HCT116 (cell line): ENCODE measurements at regions not wholly inside any gene's neighbourhood (a gene's known extent, or its start where the extent isn't known, plus 50 kb on each side); places are given as distances from the start of the nearest gene placed in this dataset.

Source experiments
- ATAC-seq: fragments of 200-7000 bp; cut with Tn5 transposase; 2 replicates; pipeline ENCODE4 v1.9.1; 2020; ENCODE audit warnings: mild to moderate bottlenecking, moderate library complexity
- BruUV-seq: library from RNA; stranded (reverse); fragments of 400-500 nt; replicated peaks from 2 replicates; lab custom pipeline; 2021; lab: Mats Ljungman, UMichigan
- CTCF ChIA-PET: fragments of 300-600 bp; sonication (Branson Sonifier 250); formaldehyde crosslinking; loops from one replicate; lab custom pipeline; 2021; ENCODE audit warnings: antibody characterized with exemption; lab: Charles Lee
- POLR2A ChIA-PET: fragments of 300-600, 350-600 bp; sonication (Branson Sonifier 250); formaldehyde crosslinking; loops from one replicate; lab custom pipeline; 2021; ENCODE audit warnings: antibody characterized with exemption; lab: Charles Lee
- RAD21 ChIA-PET, 2 experiments: fragments of 300-600 bp; sonication (Branson Sonifier 250); formaldehyde crosslinking; loops; one replicate each; lab custom pipeline; 2023; ENCODE audit warnings: low total read pairs in 2 of 2; ENCODE audit not compliant: uncharacterized antibody in 2 of 2, unreplicated experiment in 2 of 2, low non-redundant PET in 1 of 2; lab: Charles Lee
- DNase-seq: peaks from one replicate; pipeline ENCODE4 v3.0.0-alpha.2; 2010; ENCODE audit warnings: low read depth, low spot score
- H2AFZ ChIP-seq: fragments of 200-600 bp; shearing (Covaris generic), sonication (generic); 2 replicates; pipeline ENCODE4 v1.6.1; 2017; ENCODE audit warnings: low read depth, mixed run types, mixed read lengths, antibody characterized with exemption, low read length; ENCODE audit not compliant: poor library complexity, severe bottlenecking
- H3K27ac ChIP-seq: 2 replicates; pipeline ENCODE4 v1.5.1; 2012; ENCODE audit warnings: low read depth, low read length
- H3K27me3 ChIP-seq: fragments of 200-600 bp; sonication (generic); 2 replicates; pipeline ENCODE4 v1.6.1; 2016; ENCODE audit warnings: mixed run types, low read length, mixed read lengths; ENCODE audit not compliant: insufficient read depth
- H3K36me3 ChIP-seq, 2 experiments: fragments of 200-500 bp in 1 of 2; fragments of 200-600 bp in 1 of 2; sonication (Bioruptor generic) in 1 of 2; sonication (generic) in 1 of 2; 2 replicates each; pipeline versions ENCODE4 v1.5.1 to v1.6.1; 2014 to 2016; ENCODE audit warnings: low read length in 2 of 2, inconsistent platforms in 1 of 2, mixed read lengths in 1 of 2, mixed run types in 1 of 2; ENCODE audit not compliant: insufficient read depth in 2 of 2, control insufficient read depth in 1 of 2
- H3K4me1 ChIP-seq, 2 experiments: fragments of 200-600 bp in 1 of 2; sonication (generic) in 1 of 2; 2 replicates each; pipeline versions ENCODE4 v1.5.1 to v1.6.1; 2012 to 2017; ENCODE audit warnings: low read length in 2 of 2, inconsistent platforms in 1 of 2, mild to moderate bottlenecking in 1 of 2, mixed read lengths in 1 of 2, mixed run types in 1 of 2, moderate library complexity in 1 of 2; ENCODE audit not compliant: insufficient read depth in 2 of 2, control insufficient read depth in 1 of 2
- H3K4me2 ChIP-seq: fragments of 200-600 bp; sonication (generic); 2 replicates; pipeline ENCODE4 v1.6.1; 2017; ENCODE audit warnings: mixed run types, low read length, mixed read lengths
- H3K4me3 ChIP-seq, 2 experiments: fragments of 200-600 bp in 1 of 2; sonication (generic) in 1 of 2; replicated peaks in 1 of 2; 2 replicates each; pipeline ENCODE4 v1.5.1; 2011 to 2016; ENCODE audit warnings: low read length in 2 of 2, control low read depth in 1 of 2, low read depth in 1 of 2, mild to moderate bottlenecking in 1 of 2, mixed read lengths in 1 of 2, mixed run types in 1 of 2
- H3K79me2 ChIP-seq: fragments of 200-600 bp; sonication (generic); 2 replicates; pipeline ENCODE4 v1.6.1; 2017; ENCODE audit warnings: mild to moderate bottlenecking, mixed run types, low read length, moderate library complexity, mixed read lengths; ENCODE audit not compliant: insufficient read depth
- H3K9ac ChIP-seq: fragments of 200-600 bp; sonication (generic); 2 replicates; pipeline ENCODE4 v1.6.1; 2016; ENCODE audit warnings: low read length, mixed read lengths
- H3K9me2 ChIP-seq: fragments of 200-600 bp; sonication (generic), shearing (Covaris generic); 2 replicates; pipeline ENCODE4 v1.6.1; 2017; ENCODE audit warnings: mixed run types, mild to moderate bottlenecking, moderate library complexity; ENCODE audit not compliant: insufficient read depth
- H3K9me3 ChIP-seq, 2 experiments: fragments of 200-500 bp in 1 of 2; fragments of 200-600 bp in 1 of 2; sonication (Bioruptor generic) in 1 of 2; sonication (generic) in 1 of 2; 2 replicates each; pipeline ENCODE4 v1.6.1; 2014 to 2017; ENCODE audit warnings: low read length in 2 of 2, mixed read lengths in 2 of 2, inconsistent platforms in 1 of 2, low read depth in 1 of 2, mild to moderate bottlenecking in 1 of 2, mixed run types in 1 of 2, moderate library complexity in 1 of 2; ENCODE audit not compliant: control insufficient read depth in 1 of 2, insufficient read depth in 1 of 2
- H4K20me1 ChIP-seq: fragments of 200-600 bp; sonication (generic), shearing (Covaris generic); 2 replicates; pipeline ENCODE4 v1.6.1; 2017; ENCODE audit warnings: mixed run types, mild to moderate bottlenecking, moderate library complexity; ENCODE audit not compliant: insufficient read depth
- EGR1 ChIP-seq: IDR thresholded peaks from 2 replicates; pipeline ENCODE4 v1.6.1; 2012; ENCODE audit warnings: low read depth
- ELF1 ChIP-seq: IDR thresholded peaks from 2 replicates; pipeline ENCODE4 v1.6.1; 2012; ENCODE audit warnings: low read depth, borderline replicate concordance
- EZH2 ChIP-seq: fragments of 200-600 bp; sonication (generic); IDR thresholded peaks from 2 replicates; pipeline ENCODE4 v1.6.1; 2017; ENCODE audit warnings: antibody characterized with exemption, mixed run types
- EZH2phosphoT487 ChIP-seq: fragments of 200-600 bp; IDR thresholded peaks from 2 replicates; pipeline ENCODE4 v1.6.1; 2018; ENCODE audit warnings: antibody characterized with exemption, borderline replicate concordance
- FOSL1 ChIP-seq: IDR thresholded peaks from 2 replicates; pipeline ENCODE4 v1.6.1; 2012; ENCODE audit warnings: low read depth
- JUND ChIP-seq: IDR thresholded peaks from 2 replicates; pipeline ENCODE4 v1.6.1; 2012
- POLR2A ChIP-seq: IDR thresholded peaks from 2 replicates; pipeline ENCODE4 v1.7.0; 2011; ENCODE audit warnings: borderline replicate concordance; ENCODE audit not compliant: insufficient read depth, insufficient read length; ENCODE audit errors: extremely low read depth
- RAD21 ChIP-seq: IDR thresholded peaks from 2 replicates; pipeline ENCODE4 v1.6.1; 2012; ENCODE audit warnings: low read depth, mild to moderate bottlenecking
- TCF7L2 ChIP-seq: IDR thresholded peaks from 2 replicates; pipeline ENCODE4 v1.7.0; 2011; ENCODE audit warnings: borderline replicate concordance, inconsistent platforms; ENCODE audit not compliant: insufficient read depth, insufficient read length; ENCODE audit errors: extremely low read depth
- YY1 ChIP-seq: IDR thresholded peaks from 2 replicates; pipeline ENCODE4 v1.6.1; 2011; ENCODE audit warnings: low read length, low read depth, moderate library complexity, mild to moderate bottlenecking; ENCODE audit not compliant: insufficient replicate concordance; ENCODE audit errors: extremely low read depth
- ZFX ChIP-seq: fragments of 450-650 bp; IDR thresholded peaks from 2 replicates; pipeline ENCODE4 v1.6.1; 2017
- ZNF274 ChIP-seq: fragments of 200-500 bp; sonication (Bioruptor generic); IDR thresholded peaks from 2 replicates; pipeline ENCODE4 v1.6.1; 2014; ENCODE audit warnings: mild to moderate bottlenecking, low read depth, low read length, inconsistent platforms
- intact Hi-C: fragments of 100-400 bp; cut with micrococcal nuclease; formaldehyde crosslinking; loops from 2 replicates; pipeline ENCODE4 v1.10.0; 2022
- TF ChIP-seq, protein P1 (sequence below), 3 experiments: fragments of 200-600 bp in 1 of 3; sonication (generic) in 1 of 3; IDR thresholded peaks in 2 of 3; conservative IDR thresholded peaks in 1 of 3; 2 replicates each; pipeline ENCODE4 v1.5.1; 2012 to 2017; ENCODE audit warnings: low read depth in 2 of 3, low read length in 2 of 3, antibody characterized with exemption in 1 of 3, borderline replicate concordance in 1 of 3, control low read depth in 1 of 3, mild to moderate bottlenecking in 1 of 3, mixed read lengths in 1 of 3, mixed run types in 1 of 3, moderate library complexity in 1 of 3; ENCODE audit not compliant: insufficient read depth in 1 of 3
- TF ChIP-seq, protein P2 (sequence below): IDR thresholded peaks from 2 replicates; pipeline ENCODE4 v1.6.1; 2012; ENCODE audit warnings: low read depth

DNA sequence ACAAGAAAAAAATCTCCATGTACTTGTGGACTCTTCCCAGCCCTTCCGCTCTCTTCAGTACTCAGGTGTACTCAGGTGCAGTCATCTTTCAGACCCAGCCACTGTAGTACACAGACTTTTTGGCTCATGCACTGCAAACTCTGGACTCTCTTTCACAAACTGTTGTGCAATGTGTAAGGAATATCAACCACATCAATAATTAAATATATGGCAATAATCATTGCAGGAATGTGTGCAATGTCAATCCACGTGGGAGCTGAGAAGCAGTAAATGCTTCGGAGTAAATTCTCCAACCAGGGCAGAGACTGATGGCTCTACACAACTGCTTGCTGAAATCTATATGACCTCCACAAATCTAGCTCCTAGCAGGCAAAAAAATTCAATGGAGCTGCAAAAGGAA lies 287.3 kb upstream of the COL8A1 start (continued):
- TF ChIP-seq, protein P1, sequence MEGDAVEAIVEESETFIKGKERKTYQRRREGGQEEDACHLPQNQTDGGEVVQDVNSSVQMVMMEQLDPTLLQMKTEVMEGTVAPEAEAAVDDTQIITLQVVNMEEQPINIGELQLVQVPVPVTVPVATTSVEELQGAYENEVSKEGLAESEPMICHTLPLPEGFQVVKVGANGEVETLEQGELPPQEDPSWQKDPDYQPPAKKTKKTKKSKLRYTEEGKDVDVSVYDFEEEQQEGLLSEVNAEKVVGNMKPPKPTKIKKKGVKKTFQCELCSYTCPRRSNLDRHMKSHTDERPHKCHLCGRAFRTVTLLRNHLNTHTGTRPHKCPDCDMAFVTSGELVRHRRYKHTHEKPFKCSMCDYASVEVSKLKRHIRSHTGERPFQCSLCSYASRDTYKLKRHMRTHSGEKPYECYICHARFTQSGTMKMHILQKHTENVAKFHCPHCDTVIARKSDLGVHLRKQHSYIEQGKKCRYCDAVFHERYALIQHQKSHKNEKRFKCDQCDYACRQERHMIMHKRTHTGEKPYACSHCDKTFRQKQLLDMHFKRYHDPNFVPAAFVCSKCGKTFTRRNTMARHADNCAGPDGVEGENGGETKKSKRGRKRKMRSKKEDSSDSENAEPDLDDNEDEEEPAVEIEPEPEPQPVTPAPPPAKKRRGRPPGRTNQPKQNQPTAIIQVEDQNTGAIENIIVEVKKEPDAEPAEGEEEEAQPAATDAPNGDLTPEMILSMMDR (IDR thresholded peaks at IDR 0.05 in 2 of 3, conservative IDR thresholded peaks at IDR 0.05 in 1 of 3; ENCODE audit: borderline replicate concordance in 1 of 3, insufficient read depth in 1 of 3, low read depth in 2 of 3, low read length in 2 of 3): no peak

DNA sequence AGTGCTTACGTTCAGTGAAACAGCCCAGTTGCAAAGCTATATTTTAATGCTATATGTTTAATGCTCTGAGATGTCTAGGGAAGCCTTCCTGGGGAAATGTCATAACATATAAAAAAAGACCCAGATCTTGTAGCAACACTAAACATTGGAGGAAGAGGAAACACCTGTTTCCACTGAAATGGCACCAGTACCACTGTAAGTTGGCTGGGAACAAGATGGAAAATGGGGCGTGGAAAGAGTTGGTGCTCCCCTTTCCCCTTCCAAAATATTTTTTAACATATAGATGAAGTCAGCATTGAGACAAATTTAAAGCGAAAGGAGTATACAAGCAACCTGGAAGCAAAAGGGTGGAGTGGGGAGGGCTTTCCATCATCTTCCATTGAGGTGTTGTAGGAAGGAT lies 289.9 kb upstream of the COL8A1 start:
- CTCF ChIA-PET: no interaction called here
- no peak overlapping the region for H3K9ac ChIP-seq
- H3K9me2 ChIP-seq: no peaks in the 10 kb centered on the region
- no peaks in the 10 kb centered on the region for H3K9me3 ChIP-seq
- H3K4me1 ChIP-seq: no peaks in the 10 kb centered on the region
- H4K20me1 ChIP-seq: no peaks in the 10 kb centered on the region
- BruUV-seq: no TSS peak
- intact Hi-C loops: no loop called here
- no peak overlapping the region for H2AFZ ChIP-seq
- H3K79me2 ChIP-seq: no peaks in the 10 kb centered on the region
- RAD21 ChIA-PET: no interaction called here
- no peak for ATAC-seq
- no peak for TF ChIP-seq JUND
- no peak for TF ChIP-seq ZNF274
- TF ChIP-seq POLR2A: no peak
- TF ChIP-seq ZFX: no peak
- TF ChIP-seq RAD21: no peak
- TF ChIP-seq, protein P2, sequence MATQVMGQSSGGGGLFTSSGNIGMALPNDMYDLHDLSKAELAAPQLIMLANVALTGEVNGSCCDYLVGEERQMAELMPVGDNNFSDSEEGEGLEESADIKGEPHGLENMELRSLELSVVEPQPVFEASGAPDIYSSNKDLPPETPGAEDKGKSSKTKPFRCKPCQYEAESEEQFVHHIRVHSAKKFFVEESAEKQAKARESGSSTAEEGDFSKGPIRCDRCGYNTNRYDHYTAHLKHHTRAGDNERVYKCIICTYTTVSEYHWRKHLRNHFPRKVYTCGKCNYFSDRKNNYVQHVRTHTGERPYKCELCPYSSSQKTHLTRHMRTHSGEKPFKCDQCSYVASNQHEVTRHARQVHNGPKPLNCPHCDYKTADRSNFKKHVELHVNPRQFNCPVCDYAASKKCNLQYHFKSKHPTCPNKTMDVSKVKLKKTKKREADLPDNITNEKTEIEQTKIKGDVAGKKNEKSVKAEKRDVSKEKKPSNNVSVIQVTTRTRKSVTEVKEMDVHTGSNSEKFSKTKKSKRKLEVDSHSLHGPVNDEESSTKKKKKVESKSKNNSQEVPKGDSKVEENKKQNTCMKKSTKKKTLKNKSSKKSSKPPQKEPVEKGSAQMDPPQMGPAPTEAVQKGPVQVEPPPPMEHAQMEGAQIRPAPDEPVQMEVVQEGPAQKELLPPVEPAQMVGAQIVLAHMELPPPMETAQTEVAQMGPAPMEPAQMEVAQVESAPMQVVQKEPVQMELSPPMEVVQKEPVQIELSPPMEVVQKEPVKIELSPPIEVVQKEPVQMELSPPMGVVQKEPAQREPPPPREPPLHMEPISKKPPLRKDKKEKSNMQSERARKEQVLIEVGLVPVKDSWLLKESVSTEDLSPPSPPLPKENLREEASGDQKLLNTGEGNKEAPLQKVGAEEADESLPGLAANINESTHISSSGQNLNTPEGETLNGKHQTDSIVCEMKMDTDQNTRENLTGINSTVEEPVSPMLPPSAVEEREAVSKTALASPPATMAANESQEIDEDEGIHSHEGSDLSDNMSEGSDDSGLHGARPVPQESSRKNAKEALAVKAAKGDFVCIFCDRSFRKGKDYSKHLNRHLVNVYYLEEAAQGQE: no peak
- no peak for TF ChIP-seq TCF7L2
- TF ChIP-seq FOSL1: no peak
- TF ChIP-seq EGR1: no peak
- no peak for TF ChIP-seq YY1
- no peak for TF ChIP-seq ELF1
- TF ChIP-seq EZH2: no peak
- no peak for TF ChIP-seq EZH2phosphoT487
- TF ChIP-seq, all 23 proteins: peak for 0
- no peak overlapping the region for H3K27ac ChIP-seq
- H3K36me3 ChIP-seq: no peaks in the 10 kb centered on the region
- no peak overlapping the region for H3K4me3 ChIP-seq
- POLR2A ChIA-PET: no interaction called here
- no peak overlapping the region for H3K4me2 ChIP-seq
- peaks cover 37% of the 10 kb centered on the region for H3K27me3 ChIP-seq
- no peak for DNase-seq
